ENCODE measurements at regions not wholly inside any gene's neighbourhood (a gene's known extent, or its start where the extent isn't known, plus 50 kb on each side); places are given as distances from the start of the nearest gene placed in this dataset.
"Not testable (repeated sequence)": the region's sequence is repeated elsewhere in the genome, so short reads cannot be mapped to it uniquely, and the experiment has no call there.

GRCh38 chr1:147062956-147063355 is 109.3 kb downstream of the PRKAB2 start:
- TF ChIP-seq, protein P1, sequence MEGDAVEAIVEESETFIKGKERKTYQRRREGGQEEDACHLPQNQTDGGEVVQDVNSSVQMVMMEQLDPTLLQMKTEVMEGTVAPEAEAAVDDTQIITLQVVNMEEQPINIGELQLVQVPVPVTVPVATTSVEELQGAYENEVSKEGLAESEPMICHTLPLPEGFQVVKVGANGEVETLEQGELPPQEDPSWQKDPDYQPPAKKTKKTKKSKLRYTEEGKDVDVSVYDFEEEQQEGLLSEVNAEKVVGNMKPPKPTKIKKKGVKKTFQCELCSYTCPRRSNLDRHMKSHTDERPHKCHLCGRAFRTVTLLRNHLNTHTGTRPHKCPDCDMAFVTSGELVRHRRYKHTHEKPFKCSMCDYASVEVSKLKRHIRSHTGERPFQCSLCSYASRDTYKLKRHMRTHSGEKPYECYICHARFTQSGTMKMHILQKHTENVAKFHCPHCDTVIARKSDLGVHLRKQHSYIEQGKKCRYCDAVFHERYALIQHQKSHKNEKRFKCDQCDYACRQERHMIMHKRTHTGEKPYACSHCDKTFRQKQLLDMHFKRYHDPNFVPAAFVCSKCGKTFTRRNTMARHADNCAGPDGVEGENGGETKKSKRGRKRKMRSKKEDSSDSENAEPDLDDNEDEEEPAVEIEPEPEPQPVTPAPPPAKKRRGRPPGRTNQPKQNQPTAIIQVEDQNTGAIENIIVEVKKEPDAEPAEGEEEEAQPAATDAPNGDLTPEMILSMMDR (conservative IDR thresholded peaks at IDR 0.05; ENCODE audit: low read depth, low read length) = no peak
- DNase-seq (ENCODE audit: low read depth) = no peak
- H3K4me3 ChIP-seq (ENCODE audit: low read depth, low read length) = no peak overlapping the region

DNA sequence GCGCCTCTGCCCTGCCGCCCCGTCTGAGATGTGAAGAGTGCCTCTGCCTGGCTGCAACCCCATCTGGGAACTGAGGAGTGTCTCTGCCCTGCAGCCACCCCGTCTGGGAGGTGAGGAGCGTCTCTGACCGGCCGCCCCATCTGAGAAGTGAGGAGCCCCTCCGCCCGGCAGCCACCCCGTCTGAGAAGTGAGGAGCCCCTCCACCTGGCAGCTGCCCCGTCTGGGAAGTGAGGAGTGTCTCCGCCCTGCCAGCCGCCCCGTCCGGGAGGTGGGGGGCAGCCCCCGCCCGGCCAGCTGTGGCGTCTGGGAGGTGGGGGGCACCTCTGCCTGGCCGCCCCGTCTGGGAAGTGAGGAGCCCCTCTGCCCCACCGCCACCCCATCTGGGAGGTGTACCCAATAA is 110.4 kb downstream of the PRKAB2 start:
- H3K4me3 ChIP-seq (ENCODE audit: low read depth, low read length); DNase-seq (ENCODE audit: low read depth): not testable (repeated sequence)

GRCh38 chr1:147053269-147053668 is 115.1 kb downstream of the NBPF12 start:
- no peak overlapping the region for H3K4me3 ChIP-seq (ENCODE audit: low read depth, low read length)
- DNase-seq (ENCODE audit: low read depth) = no peak
- TF ChIP-seq, protein P1 (conservative IDR thresholded peaks at IDR 0.05; ENCODE audit: low read depth, low read length) = no peak

GRCh38 chr1:147052677-147053076 is 114.6 kb downstream of the NBPF12 start:
- TF ChIP-seq, protein P1 (conservative IDR thresholded peaks at IDR 0.05; ENCODE audit: low read depth, low read length) = no peak
- no peak overlapping the region for H3K4me3 ChIP-seq (ENCODE audit: low read depth, low read length)
- no peak for DNase-seq (ENCODE audit: low read depth)

- TF ChIP-seq, protein P1 (conservative IDR thresholded peaks at IDR 0.05; ENCODE audit: low read depth, low read length) = no peak
- DNase-seq (ENCODE audit: low read depth) = no peak
- H3K4me3 ChIP-seq (ENCODE audit: low read depth, low read length) = no peak overlapping the region
Measured at GRCh38 chr1:147052143-147052542, 114.0 kb downstream of the NBPF12 start.

- no peak overlapping the region for H3K4me3 ChIP-seq (ENCODE audit: low read depth, low read length)
- TF ChIP-seq, protein P1 (conservative IDR thresholded peaks at IDR 0.05; ENCODE audit: low read depth, low read length) = no peak
- no peak for DNase-seq (ENCODE audit: low read depth)
Measured at GRCh38 chr1:147051136-147051535, 113.0 kb downstream of the NBPF12 start.

- TF ChIP-seq, protein P1 (conservative IDR thresholded peaks at IDR 0.05; ENCODE audit: low read depth, low read length) = no peak
- H3K4me3 ChIP-seq (ENCODE audit: low read depth, low read length) = no peak overlapping the region
- DNase-seq (ENCODE audit: low read depth) = no peak
Measured at GRCh38 chr1:147050654-147051053, 112.5 kb downstream of the NBPF12 start.

DNA sequence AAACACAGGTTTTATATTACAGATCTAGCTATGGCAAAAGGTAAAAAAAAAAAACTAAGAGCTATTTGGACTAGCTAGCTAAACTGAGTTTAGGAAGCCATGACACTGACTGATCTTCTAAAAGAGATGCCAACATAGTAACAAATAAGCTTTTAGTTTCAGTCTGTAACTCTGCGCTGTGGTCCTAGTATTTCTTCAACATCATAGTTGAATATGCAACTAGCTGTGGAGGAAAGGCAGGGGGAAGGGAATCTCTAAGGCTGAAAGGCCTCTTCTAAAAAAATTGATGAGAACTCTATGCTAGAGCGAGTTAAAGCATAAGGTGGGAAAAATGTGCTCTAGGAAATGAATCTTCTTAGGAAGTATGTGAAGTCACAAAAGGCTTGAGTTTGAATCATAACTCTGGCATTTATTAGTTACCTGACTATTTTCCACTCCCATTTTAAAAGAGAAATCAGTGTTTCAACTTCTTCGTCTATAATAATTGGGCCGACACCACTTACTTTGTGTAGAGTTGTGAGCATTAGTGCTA is 108.8 kb downstream of the NBPF12 start:
- not testable (repeated sequence) for DNase-seq (ENCODE audit: low read depth); H3K4me3 ChIP-seq (ENCODE audit: low read depth, low read length)
